Activated T-helper 2 cell treated with anti-CD3 and anti-CD28 coated beads, Interferon-gamma antibody, Interleukin-2, Interleukin-4, amounts not matched to agents 10 μg/mL and 5 μg/mL and 100 μg/mL, durations not matched to agents 14 hours and 24 hours and 36 hours (primary cell): ENCODE measurements at regions not wholly inside any gene's neighbourhood (a gene's known extent, or its start where the extent isn't known, plus 50 kb on each side); places are given as distances from the start of the nearest gene placed in this dataset.
"Not testable (repeated sequence)": the region's sequence is repeated elsewhere in the genome, so short reads cannot be mapped to it uniquely, and the experiment has no call there.

ENCODE experiments used
- DNase-seq: peaks from one replicate; pipeline ENCODE4 v3.0.0; 2021; ENCODE audit warnings: low spot score
- H3K27ac Mint-ChIP-seq: one replicate; pipeline ENCODE4 v1.8.0; 2021; ENCODE audit warnings: mixed read lengths
- H3K27me3 Mint-ChIP-seq: one replicate; pipeline ENCODE4 v1.8.0; 2021; ENCODE audit warnings: low read depth, mixed read lengths
- H3K36me3 Mint-ChIP-seq: one replicate; pipeline ENCODE4 v1.8.0; 2021; ENCODE audit warnings: low read depth, mixed read lengths
- H3K4me1 Mint-ChIP-seq: one replicate; pipeline ENCODE4 v1.8.0; 2021; ENCODE audit warnings: low read depth, mixed read lengths
- H3K4me3 Mint-ChIP-seq: one replicate; pipeline ENCODE4 v1.8.0; 2021; ENCODE audit warnings: low read depth, mild to moderate bottlenecking, moderate library complexity, mixed read lengths
- H3K9me3 Mint-ChIP-seq: one replicate; pipeline ENCODE4 v1.8.0; 2021; ENCODE audit warnings: mixed read lengths
- intact Hi-C: fragments of 100-400 bp; cut with micrococcal nuclease; formaldehyde crosslinking; loops from one replicate; pipeline ENCODE4 v1.15.1; 2023

DNA sequence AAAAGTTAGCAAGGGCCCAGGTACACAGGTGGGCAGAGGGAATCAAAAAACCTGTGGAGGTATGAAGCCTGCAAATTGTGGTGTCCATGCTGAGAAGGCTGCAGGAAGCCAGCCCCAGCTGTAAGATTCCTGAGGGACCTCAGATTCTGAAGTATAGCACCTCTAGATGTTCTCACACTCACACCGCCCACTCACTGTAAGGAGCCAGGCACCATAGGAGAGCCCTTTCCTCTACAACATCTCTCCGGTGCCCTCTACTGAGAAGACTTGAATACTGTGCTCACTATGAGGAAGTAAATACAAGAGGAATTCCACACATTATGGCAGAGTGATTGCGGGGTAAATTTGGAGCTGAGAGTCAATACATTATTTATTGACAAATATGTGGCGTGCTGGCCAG is 68.9 kb upstream of the RUBCNL start:
- H3K36me3 Mint-ChIP-seq, intact Hi-C loops, H3K9me3 Mint-ChIP-seq, H3K4me3 Mint-ChIP-seq, H3K27me3 Mint-ChIP-seq, H3K4me1 Mint-ChIP-seq, DNase-seq, H3K27ac Mint-ChIP-seq: not testable (repeated sequence)

DNA sequence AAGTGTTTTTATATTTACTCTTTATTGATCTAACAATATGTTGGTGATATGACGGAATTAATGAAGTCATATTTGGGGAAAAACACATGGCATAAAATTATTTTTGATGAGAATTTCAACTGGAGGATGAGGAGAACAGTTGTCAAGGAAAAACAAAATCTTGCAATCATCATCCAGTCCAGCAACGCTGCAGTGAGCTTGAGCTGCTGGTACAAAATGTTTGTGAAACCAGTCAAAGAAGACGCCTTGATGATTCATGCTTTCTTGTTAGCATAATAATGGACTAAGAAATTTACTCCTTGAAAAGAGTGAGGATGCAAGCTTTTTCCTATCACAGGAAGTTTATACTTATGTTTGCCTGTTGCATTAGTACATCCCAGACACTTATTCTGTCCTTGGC is 64.1 kb upstream of the RUBCNL start:
- DNase-seq, H3K27ac Mint-ChIP-seq, intact Hi-C loops, H3K9me3 Mint-ChIP-seq, H3K4me3 Mint-ChIP-seq, H3K4me1 Mint-ChIP-seq, H3K36me3 Mint-ChIP-seq: not testable (repeated sequence)
- peaks cover 11% of the 10 kb centered on the region for H3K27me3 Mint-ChIP-seq

DNA sequence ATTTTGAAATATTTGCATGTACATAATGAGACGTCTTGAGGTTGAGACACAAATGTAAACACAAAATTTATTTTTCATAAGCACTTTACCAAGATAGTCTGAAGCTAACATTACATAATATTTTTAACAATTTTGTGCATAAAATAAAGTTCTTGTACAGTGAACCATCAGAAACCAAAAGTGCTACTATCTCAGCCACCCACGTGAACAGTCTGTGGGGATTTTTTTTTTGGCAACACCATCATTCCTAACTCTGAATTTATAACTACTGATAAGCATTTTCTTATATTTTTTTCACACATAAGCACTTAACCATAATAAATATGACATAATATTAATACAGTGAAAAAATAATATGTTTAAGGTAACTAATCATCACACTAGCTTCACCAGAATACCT is 62.9 kb upstream of the RUBCNL start:
- H3K36me3 Mint-ChIP-seq, H3K9me3 Mint-ChIP-seq, H3K4me3 Mint-ChIP-seq, H3K27ac Mint-ChIP-seq, DNase-seq, H3K4me1 Mint-ChIP-seq, intact Hi-C loops: not testable (repeated sequence)
- peaks cover 14% of the 10 kb centered on the region for H3K27me3 Mint-ChIP-seq

DNA sequence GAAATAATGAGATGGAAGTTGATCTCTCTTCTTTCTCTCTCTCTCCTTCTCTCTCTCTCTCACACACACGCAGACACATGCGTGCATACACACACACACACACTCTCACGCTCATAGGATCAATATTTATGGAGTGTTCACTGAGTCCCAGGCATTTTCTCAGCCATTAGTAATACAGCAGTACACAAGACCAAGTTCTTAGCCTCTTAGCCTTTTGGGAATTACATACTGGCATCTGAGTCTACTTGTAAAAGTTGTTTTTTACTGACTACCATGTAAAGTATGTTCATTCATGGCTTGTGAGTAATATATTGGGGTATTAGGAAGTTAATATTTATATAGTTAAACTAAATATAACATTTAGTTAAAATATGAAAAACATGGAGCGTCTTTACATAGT is 61.1 kb upstream of the RUBCNL start:
- H3K27ac Mint-ChIP-seq, H3K9me3 Mint-ChIP-seq, H3K4me3 Mint-ChIP-seq, H3K36me3 Mint-ChIP-seq, H3K4me1 Mint-ChIP-seq, DNase-seq, intact Hi-C loops: not testable (repeated sequence)
- H3K27me3 Mint-ChIP-seq: peaks cover 15% of the 10 kb centered on the region

DNA sequence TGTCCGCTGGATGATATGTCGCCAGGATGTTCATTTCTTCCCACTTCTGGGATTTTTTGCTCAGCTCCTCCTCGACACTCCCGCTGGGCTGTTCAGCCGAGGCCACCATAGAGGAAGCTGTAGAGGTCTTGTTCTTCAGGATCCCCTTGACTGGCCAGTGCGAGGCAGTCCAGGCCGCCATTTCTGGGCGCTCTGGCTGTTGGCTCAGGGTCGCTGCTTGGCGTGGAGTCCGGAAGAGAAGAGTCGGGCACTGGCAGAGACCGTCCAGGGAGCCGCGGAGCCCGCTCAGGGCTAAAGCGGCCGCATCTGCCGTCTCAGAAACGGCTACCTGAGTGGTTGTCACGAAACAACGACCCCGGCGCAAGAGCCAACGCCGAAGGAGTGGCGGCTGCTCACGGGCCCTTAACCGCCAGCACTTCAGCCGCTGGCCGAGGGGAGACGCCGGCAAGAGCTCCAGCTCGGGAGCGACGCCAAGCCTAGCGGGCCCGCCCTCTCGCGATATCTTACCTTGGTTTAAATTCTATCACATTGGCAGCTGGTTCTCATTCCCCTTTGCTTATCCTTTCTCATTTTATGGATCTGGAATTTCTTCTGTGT is 50.9 kb upstream of the RUBCNL start:
- H3K4me1 Mint-ChIP-seq, H3K36me3 Mint-ChIP-seq, intact Hi-C loops, H3K4me3 Mint-ChIP-seq, H3K9me3 Mint-ChIP-seq, H3K27ac Mint-ChIP-seq, DNase-seq: not testable (repeated sequence)
- peaks cover 22% of the 10 kb centered on the region for H3K27me3 Mint-ChIP-seq
